ENCODE measurements at regions not wholly inside any gene's neighbourhood (a gene's known extent, or its start where the extent isn't known, plus 50 kb on each side); places are given as distances from the start of the nearest gene placed in this dataset.

DNA sequence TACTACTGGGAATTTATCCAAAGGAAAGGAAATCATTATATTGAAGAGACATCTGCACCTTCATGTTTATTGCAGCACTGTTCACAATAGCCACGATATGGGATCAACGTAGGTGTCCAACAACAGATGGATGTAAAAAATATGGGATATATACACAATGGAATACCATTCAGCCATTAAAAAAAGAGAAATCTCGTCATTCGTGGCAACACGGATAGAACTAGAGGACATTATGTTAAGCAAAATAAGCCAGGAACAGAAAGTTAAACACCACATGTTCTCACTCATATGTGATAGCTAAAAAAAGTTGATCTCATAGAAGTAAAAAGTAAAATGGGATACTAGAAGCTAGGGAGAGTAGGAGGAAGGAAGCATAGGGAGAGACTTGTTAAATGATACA is 82.9 kb upstream of the CLMN start:
- Histone ChIP-seq H3K27me3 (ENCODE audit: control insufficient read depth in 4 of 4, insufficient read depth in 4 of 4, low read length in 3 of 4) (no peaks in the 10 kb centered on the region), H3K9ac (ENCODE audit: low read depth in 1 of 2, low read length in 2 of 2) (no peak overlapping the region), H3K4me1 (ENCODE audit: control insufficient read depth in 4 of 4, insufficient read depth in 4 of 4, low read length in 3 of 4) (peaks cover 2 to 18% (median 14%) of the 10 kb centered on the region in 4 donors), H3K27ac (ENCODE audit: low read depth in 1 of 2, low read length in 2 of 2) (no peak overlapping the region), H3K36me3 (ENCODE audit: control insufficient read depth in 4 of 4, insufficient read depth in 3 of 4, low read depth in 1 of 4, low read length in 3 of 4) (no peaks in the 10 kb centered on the region), H3K4me3 (ENCODE audit: low read depth in 1 of 3, low read length in 3 of 3) (no peak overlapping the region), H3K9me3 (ENCODE audit: control insufficient read depth in 4 of 4, low read length in 3 of 4) (no peaks in the 10 kb centered on the region)
- WGBS = 89% methylated on average over 5 of the region's 5 CpGs
- no peak for DNase-seq (ENCODE audit: low spot score)
- TF ChIP-seq HNF4A (conservative IDR thresholded peaks at IDR 0.05) (no peak), EGR1 (IDR thresholded peaks at IDR 0.05; ENCODE audit: low read depth in 2 of 2) (no peak), TAF1 (conservative IDR thresholded peaks at IDR 0.05) (no peak), FOXA2 (IDR thresholded peaks at IDR 0.05) (no peak), RXRA (IDR thresholded peaks at IDR 0.05) (no peak), NR2F2 (IDR thresholded peaks at IDR 0.05) (no peak), FOXA1 (IDR thresholded peaks at IDR 0.05) (no peak), YY1 (IDR thresholded peaks at IDR 0.05) (no peak)
- TF ChIP-seq, protein P1, sequence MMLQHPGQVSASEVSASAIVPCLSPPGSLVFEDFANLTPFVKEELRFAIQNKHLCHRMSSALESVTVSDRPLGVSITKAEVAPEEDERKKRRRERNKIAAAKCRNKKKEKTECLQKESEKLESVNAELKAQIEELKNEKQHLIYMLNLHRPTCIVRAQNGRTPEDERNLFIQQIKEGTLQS (IDR thresholded peaks at IDR 0.05) = no peak
- TF ChIP-seq, protein P2, sequence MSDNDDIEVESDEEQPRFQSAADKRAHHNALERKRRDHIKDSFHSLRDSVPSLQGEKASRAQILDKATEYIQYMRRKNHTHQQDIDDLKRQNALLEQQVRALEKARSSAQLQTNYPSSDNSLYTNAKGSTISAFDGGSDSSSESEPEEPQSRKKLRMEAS (IDR thresholded peaks at IDR 0.05) = no peak
- TF ChIP-seq, protein P3, sequence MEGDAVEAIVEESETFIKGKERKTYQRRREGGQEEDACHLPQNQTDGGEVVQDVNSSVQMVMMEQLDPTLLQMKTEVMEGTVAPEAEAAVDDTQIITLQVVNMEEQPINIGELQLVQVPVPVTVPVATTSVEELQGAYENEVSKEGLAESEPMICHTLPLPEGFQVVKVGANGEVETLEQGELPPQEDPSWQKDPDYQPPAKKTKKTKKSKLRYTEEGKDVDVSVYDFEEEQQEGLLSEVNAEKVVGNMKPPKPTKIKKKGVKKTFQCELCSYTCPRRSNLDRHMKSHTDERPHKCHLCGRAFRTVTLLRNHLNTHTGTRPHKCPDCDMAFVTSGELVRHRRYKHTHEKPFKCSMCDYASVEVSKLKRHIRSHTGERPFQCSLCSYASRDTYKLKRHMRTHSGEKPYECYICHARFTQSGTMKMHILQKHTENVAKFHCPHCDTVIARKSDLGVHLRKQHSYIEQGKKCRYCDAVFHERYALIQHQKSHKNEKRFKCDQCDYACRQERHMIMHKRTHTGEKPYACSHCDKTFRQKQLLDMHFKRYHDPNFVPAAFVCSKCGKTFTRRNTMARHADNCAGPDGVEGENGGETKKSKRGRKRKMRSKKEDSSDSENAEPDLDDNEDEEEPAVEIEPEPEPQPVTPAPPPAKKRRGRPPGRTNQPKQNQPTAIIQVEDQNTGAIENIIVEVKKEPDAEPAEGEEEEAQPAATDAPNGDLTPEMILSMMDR (IDR thresholded peaks at IDR 0.05; ENCODE audit: low read depth, low read length, missing input control) = no peak

DNA sequence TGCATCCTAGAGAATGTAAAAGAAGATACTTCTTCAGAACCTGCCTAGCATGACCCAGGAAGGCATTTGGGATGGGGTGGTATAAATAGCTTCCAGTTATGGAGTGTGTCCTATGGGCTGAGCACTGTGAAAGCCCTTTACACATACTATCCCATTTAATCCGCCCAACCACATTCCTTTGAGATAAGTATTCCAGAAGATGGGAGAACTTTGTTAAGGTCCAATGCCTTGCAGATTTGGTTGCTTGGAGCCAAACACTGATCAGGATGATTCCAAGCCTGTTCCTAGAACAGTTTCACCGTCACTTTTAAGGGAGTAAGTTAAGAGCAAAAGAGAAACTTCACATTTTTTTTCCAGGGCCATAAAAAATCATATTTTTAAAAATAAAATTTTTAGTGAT is 82.5 kb upstream of the CLMN start:
- Histone ChIP-seq H3K36me3 (ENCODE audit: control insufficient read depth in 4 of 4, insufficient read depth in 3 of 4, low read depth in 1 of 4, low read length in 3 of 4) (no peaks in the 10 kb centered on the region), H3K27ac (ENCODE audit: low read depth in 1 of 2, low read length in 2 of 2) (no peak overlapping the region), H3K9me3 (ENCODE audit: control insufficient read depth in 4 of 4, low read length in 3 of 4) (no peaks in the 10 kb centered on the region), H3K4me1 (ENCODE audit: control insufficient read depth in 4 of 4, insufficient read depth in 4 of 4, low read length in 3 of 4) (peaks cover 2 to 18% (median 14%) of the 10 kb centered on the region in 4 donors), H3K27me3 (ENCODE audit: control insufficient read depth in 4 of 4, insufficient read depth in 4 of 4, low read length in 3 of 4) (no peaks in the 10 kb centered on the region), H3K9ac (ENCODE audit: low read depth in 1 of 2, low read length in 2 of 2) (no peak overlapping the region), H3K4me3 (ENCODE audit: low read depth in 1 of 3, low read length in 3 of 3) (no peak overlapping the region)
- no peak for DNase-seq (ENCODE audit: low spot score)
- WGBS = 91% methylated on average over 2 of the region's 2 CpGs
- TF ChIP-seq, protein P4, sequence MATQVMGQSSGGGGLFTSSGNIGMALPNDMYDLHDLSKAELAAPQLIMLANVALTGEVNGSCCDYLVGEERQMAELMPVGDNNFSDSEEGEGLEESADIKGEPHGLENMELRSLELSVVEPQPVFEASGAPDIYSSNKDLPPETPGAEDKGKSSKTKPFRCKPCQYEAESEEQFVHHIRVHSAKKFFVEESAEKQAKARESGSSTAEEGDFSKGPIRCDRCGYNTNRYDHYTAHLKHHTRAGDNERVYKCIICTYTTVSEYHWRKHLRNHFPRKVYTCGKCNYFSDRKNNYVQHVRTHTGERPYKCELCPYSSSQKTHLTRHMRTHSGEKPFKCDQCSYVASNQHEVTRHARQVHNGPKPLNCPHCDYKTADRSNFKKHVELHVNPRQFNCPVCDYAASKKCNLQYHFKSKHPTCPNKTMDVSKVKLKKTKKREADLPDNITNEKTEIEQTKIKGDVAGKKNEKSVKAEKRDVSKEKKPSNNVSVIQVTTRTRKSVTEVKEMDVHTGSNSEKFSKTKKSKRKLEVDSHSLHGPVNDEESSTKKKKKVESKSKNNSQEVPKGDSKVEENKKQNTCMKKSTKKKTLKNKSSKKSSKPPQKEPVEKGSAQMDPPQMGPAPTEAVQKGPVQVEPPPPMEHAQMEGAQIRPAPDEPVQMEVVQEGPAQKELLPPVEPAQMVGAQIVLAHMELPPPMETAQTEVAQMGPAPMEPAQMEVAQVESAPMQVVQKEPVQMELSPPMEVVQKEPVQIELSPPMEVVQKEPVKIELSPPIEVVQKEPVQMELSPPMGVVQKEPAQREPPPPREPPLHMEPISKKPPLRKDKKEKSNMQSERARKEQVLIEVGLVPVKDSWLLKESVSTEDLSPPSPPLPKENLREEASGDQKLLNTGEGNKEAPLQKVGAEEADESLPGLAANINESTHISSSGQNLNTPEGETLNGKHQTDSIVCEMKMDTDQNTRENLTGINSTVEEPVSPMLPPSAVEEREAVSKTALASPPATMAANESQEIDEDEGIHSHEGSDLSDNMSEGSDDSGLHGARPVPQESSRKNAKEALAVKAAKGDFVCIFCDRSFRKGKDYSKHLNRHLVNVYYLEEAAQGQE (IDR thresholded peaks at IDR 0.05) = no peak
- TF ChIP-seq, protein P1 (IDR thresholded peaks at IDR 0.05) = no peak
- no peak for TF ChIP-seq RAD21 (IDR thresholded peaks at IDR 0.05)
- no peak for TF ChIP-seq FOXA1 (IDR thresholded peaks at IDR 0.05)
- TF ChIP-seq, protein P5, sequence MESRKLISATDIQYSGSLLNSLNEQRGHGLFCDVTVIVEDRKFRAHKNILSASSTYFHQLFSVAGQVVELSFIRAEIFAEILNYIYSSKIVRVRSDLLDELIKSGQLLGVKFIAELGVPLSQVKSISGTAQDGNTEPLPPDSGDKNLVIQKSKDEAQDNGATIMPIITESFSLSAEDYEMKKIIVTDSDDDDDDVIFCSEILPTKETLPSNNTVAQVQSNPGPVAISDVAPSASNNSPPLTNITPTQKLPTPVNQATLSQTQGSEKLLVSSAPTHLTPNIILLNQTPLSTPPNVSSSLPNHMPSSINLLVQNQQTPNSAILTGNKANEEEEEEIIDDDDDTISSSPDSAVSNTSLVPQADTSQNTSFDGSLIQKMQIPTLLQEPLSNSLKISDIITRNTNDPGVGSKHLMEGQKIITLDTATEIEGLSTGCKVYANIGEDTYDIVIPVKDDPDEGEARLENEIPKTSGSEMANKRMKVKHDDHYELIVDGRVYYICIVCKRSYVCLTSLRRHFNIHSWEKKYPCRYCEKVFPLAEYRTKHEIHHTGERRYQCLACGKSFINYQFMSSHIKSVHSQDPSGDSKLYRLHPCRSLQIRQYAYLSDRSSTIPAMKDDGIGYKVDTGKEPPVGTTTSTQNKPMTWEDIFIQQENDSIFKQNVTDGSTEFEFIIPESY (IDR thresholded peaks at IDR 0.05) = no peak
- TF ChIP-seq HNF4G (IDR thresholded peaks at IDR 0.05) = no peak

Measured in liver (tissue), 8 donors.